GM19463 (cell line): ENCODE measurements at regions not wholly inside any gene's neighbourhood (a gene's known extent, or its start where the extent isn't known, plus 50 kb on each side); places are given as distances from the start of the nearest gene placed in this dataset.
"Not testable (repeated sequence)": the region's sequence is repeated elsewhere in the genome, so short reads cannot be mapped to it uniquely, and the experiment has no call there.

Experiments used
- ATAC-seq: cut with Tn5 transposase; IDR thresholded peaks from one replicate; pipeline ENCODE4 v1.9.1; 2021; ENCODE audit warnings: mild to moderate bottlenecking, moderate library complexity; ENCODE audit not compliant: unreplicated experiment

DNA sequence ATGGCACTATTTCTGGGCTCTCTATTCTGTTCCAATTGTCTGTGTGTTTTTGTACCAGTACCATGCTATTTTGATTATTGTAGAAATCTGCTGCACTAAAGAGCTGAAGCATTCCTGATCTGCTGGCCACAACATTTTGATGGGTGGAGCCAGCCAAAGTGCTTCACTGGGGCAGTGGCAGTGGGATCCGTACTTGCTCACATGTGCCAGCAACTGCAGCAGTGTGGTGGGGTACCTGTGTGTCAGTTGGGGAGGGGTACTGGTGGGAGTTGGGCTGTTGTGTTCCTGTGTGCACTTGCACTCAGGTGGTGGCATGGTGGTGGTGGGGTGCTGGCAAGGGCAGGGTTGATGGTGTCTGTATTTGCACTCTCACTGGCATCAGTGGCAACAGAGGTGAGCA, 204.6 kb upstream of the ALG10 start:
- ATAC-seq: no peak

- no peak for ATAC-seq
These were observed 204.0 kb upstream of the ALG10 start for GRCh38 chr12:33818313-33818712.

DNA sequence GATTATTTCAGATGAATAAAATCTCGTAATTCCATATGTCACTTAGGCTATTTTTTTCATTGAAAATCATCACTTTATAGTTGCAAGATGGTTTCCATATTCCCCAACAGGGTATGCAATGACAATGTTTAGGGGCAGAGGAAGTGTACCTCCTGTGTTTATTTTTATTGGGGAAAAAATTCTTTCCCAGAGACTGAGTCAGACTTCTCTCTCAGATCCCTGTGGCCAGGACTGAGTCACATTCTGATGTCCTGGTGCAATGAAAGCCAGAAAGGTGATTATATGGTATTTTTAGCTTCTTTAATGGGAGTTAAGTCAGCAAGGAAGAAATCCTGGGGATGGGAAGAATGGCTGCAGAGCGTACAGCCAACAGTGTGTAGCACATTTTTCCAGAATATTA, 196.9 kb upstream of the ALG10 start:
- ATAC-seq: no peak

- no peak for ATAC-seq
These were observed 196.2 kb upstream of the ALG10 start for GRCh38 chr12:33825986-33826602.

DNA sequence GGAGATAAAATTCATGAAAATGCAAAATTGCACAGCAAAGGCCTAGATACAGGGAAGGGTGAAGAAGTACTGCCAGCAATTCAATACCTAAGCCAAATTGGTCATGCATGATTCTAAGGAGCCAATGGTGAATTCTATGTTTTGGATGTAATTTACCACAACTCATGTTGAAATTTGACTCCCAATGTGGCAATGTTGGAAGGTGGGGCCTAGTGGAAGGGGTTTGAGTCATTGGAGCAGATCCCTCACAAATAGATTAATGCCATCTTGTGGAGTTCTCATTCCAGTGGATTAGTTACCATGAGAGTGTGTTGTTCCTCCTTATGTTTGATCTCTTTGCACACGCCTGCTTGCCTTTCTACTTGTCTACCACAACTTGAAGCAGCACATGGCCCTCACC, 194.0 kb upstream of the ALG10 start:
- no peak for ATAC-seq

GRCh38 chr12:33830070-33830469, 192.2 kb upstream of the ALG10 start:
- no peak for ATAC-seq

GRCh38 chr12:33832900-33833299, 189.4 kb upstream of the ALG10 start:
- ATAC-seq: no peak

GRCh38 chr12:33834672-33835071, 187.6 kb upstream of the ALG10 start:
- no peak for ATAC-seq

GRCh38 chr12:33876618-33877017, 145.7 kb upstream of the ALG10 start:
- no peak for ATAC-seq

DNA sequence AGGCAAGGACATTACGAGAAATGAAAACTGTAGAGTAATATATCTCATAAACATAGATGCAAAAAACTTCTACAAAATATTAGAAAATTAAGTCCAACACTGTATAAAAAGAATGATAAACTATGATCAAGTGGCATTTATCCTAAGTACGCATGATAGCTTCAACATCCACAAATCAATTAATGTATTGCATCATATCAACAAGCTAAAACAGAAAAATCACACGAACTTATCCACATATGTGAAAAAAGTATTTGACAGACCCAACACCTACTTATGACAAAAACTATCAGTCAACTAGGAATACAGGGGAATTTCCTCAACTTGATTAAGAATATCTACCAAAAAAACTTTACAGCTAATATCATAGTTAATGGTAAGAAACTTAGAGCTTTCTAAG, 129.9 kb upstream of the ALG10 start:
- no peak for ATAC-seq

DNA sequence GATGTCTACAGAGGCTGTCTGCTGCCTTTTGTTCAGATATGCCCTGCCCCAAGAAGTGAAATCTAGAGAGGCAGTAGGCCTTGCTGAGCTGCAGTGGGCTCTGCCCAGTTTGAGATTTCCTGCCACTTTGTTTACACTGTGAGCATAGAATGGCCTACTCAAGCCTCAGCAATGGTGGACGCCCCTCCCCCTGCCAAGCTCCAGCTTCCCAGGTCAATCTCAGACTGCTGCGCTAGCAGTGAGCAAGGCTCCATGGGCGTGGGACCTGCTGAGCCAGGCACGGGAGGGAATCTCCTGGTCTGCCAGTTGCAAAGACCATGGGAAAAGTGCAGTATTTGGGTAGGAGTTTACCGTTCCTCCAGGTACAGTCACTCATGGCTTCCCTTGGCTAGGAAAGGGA, 101.8 kb upstream of the ALG10 start:
- ATAC-seq: not testable (repeated sequence)

DNA sequence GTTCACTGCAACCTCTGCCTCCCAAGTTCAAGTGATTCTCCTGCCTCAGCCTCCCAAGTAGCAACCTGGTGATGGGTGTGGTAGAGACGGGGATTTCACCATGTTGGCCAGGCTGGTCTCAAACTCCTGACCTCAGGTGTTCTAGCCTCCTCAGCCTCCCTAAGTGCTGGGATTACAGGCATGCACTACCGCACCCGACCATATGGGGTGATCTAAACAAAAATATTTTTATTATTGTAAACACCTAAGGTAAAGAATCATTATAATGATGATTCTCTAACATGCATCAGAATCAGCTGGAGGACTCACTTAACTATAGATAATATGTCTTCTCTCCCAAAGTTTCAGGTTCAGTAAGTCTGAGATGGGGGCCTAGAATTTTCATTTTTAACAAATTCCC, 96.2 kb upstream of the ALG10 start:
- ATAC-seq: no peak

DNA sequence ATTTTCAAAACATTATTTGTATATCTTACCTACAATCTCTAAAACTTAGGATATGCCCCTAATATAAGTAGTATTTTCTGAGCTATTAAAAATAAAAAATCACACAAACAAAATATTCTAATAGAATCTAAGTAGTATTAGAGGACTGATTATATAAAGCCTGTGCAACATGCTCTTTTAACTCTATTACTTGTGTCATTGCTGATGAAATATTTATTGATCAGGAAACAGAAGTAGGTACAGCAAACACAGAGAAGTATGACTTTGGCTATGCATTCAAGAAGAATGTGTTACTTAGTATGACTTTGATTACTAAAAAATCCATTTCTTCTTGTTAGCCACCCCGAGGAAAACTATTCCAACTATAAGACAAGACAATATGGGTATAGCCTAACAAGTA, 84.6 kb upstream of the ALG10 start:
- not testable (repeated sequence) for ATAC-seq

- ATAC-seq: no peak
These were observed 80.1 kb upstream of the ALG10 start for GRCh38 chr12:33942172-33942571.

DNA sequence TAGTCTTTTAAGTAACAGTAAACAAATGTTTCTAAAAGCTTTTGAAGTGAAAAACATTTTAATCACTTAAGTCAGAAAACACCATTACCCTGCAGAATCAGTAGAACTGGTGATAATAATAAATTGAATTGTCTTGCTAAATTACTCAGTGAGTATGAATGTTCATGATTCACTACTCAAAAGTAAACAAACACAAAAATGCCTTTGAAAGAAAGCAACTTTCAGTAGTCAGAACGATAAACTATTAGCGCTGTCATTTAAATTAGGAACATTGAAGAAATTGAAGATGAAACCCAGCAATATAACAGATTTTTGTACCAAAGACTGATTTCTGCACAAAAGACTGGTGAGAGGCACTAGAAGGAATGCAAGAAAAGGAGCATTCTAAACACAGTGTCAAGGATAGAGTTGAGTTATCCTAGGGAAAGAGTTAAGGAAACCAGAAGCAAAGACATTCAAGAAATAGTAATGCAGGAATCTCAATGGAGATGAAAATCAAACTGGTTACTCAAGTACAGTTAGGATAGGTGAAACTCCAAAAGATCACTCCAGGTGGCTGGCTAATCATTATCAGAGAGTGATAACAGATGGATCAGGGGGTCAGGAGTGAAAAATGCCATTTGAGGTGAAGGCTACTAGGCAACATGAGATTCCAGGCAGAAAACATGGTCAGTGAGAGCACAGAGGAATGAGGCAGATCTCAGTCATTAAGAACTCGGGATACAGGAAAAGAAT, 77.4 kb upstream of the ALG10 start:
- no peak for ATAC-seq

GRCh38 chr12:33945438-33945784, 76.9 kb upstream of the ALG10 start:
- ATAC-seq: no peak

- not testable (repeated sequence) for ATAC-seq
These were observed 56.1 kb upstream of the ALG10 start for GRCh38 chr12:33966219-33966618.

- ATAC-seq: no peak
These were observed 54.5 kb upstream of the ALG10 start for GRCh38 chr12:33967760-33968159.
